IMR-90 (cell line): ENCODE measurements at regions not wholly inside any gene's neighbourhood (a gene's known extent, or its start where the extent isn't known, plus 50 kb on each side); places are given as distances from the start of the nearest gene placed in this dataset.

ENCODE experiments used
- ATAC-seq: fragments of 200-7000 bp; cut with Tn5 transposase; 2 replicates; pipeline ENCODE4 v1.9.1; 2020; ENCODE audit warnings: low read depth, mild to moderate bottlenecking, moderate library complexity
- BruUV-seq: library from RNA; stranded (reverse); fragments of 400-500 nt; replicated peaks from 2 replicates; lab custom pipeline; 2021; lab: Mats Ljungman, UMichigan
- CTCF ChIA-PET: fragments of 300-600 bp; formaldehyde crosslinking; extraction: SDS; loops from one replicate; lab custom pipeline; 2021; ENCODE audit warnings: antibody characterized with exemption; lab: Yijun Ruan, JAX
- POLR2A ChIA-PET: fragments of 300-600 bp; sonication (Branson Sonifier 250); formaldehyde crosslinking; loops from one replicate; lab custom pipeline; 2022; ENCODE audit warnings: antibody characterized with exemption; ENCODE audit not compliant: unreplicated experiment; lab: Charles Lee
- DNase-seq: peaks from one replicate; pipeline ENCODE4 v3.0.0; 2013
- H2AFZ ChIP-seq: replicated peaks from 2 replicates; pipeline ENCODE3; 2013; ENCODE audit warnings: low read length, mild to moderate bottlenecking; ENCODE audit not compliant: poor library complexity
- H2AK5ac ChIP-seq: 2 replicates; pipeline ENCODE4 v1.6.1; 2013; ENCODE audit warnings: low read depth, low read length, inconsistent platforms
- H2AK9ac ChIP-seq: replicated peaks from 2 replicates; pipeline ENCODE3; 2013; ENCODE audit warnings: mild to moderate bottlenecking, low read depth, low read length, moderate library complexity; ENCODE audit not compliant: poor library complexity
- H2BK120ac ChIP-seq: 2 replicates; pipeline ENCODE4 v1.6.1; 2013; ENCODE audit warnings: low read depth, low read length, inconsistent platforms
- H2BK15ac ChIP-seq: 3 replicates; pipeline ENCODE4 v1.6.1; 2013; ENCODE audit warnings: low read depth, low read length, inconsistent platforms
- H2BK20ac ChIP-seq: 2 replicates; pipeline ENCODE4 v1.6.1; 2013; ENCODE audit warnings: low read depth, mild to moderate bottlenecking, inconsistent platforms, low read length, moderate library complexity
- H2BK5ac ChIP-seq: 2 replicates; pipeline ENCODE4 v1.6.1; 2013; ENCODE audit warnings: mild to moderate bottlenecking, low read depth, low read length, inconsistent platforms; ENCODE audit not compliant: poor library complexity, severe bottlenecking
- H3K14ac ChIP-seq: replicated peaks from 2 replicates; pipeline ENCODE4 v1.6.1; 2013; ENCODE audit warnings: low read depth, low read length, inconsistent platforms
- H3K18ac ChIP-seq: 2 replicates; pipeline ENCODE4 v1.6.1; 2013; ENCODE audit warnings: low read depth, low read length, control low read depth
- H3K23ac ChIP-seq: 2 replicates; pipeline ENCODE4 v1.6.1; 2013; ENCODE audit warnings: low read depth, low read length, inconsistent platforms
- H3K27ac ChIP-seq: 2 replicates; pipeline ENCODE4 v1.5.1; 2013; ENCODE audit warnings: mild to moderate bottlenecking, control low read depth, low read length; ENCODE audit not compliant: insufficient read depth
- H3K27me3 ChIP-seq: 2 replicates; pipeline ENCODE4 v1.6.1; 2013; ENCODE audit warnings: low read length; ENCODE audit not compliant: control insufficient read depth, insufficient read depth
- H3K36me3 ChIP-seq: 2 replicates; pipeline ENCODE4 v1.6.1; 2013; ENCODE audit warnings: low read length, mixed read lengths; ENCODE audit not compliant: control insufficient read depth, insufficient read depth
- H3K4ac ChIP-seq: 2 replicates; pipeline ENCODE4 v1.6.1; 2013; ENCODE audit warnings: low read depth, low read length, inconsistent platforms
- H3K4me1 ChIP-seq: 2 replicates; pipeline ENCODE4 v1.6.1; 2013; ENCODE audit warnings: low read length, mixed read lengths; ENCODE audit not compliant: control insufficient read depth, insufficient read depth
- H3K4me2 ChIP-seq: 2 replicates; pipeline ENCODE4 v1.6.1; 2013; ENCODE audit warnings: low read depth, mild to moderate bottlenecking, control low read depth, low read length, moderate library complexity
- H3K4me3 ChIP-seq: 2 replicates; pipeline ENCODE4 v1.5.1; 2013; ENCODE audit warnings: low read depth, mild to moderate bottlenecking, control low read depth, low read length, moderate library complexity; ENCODE audit not compliant: insufficient read depth
- H3K56ac ChIP-seq: 2 replicates; pipeline ENCODE4 v1.6.1; 2013; ENCODE audit warnings: low read length, inconsistent platforms; ENCODE audit not compliant: insufficient read depth; ENCODE audit errors: extremely low read depth
- H3K79me1 ChIP-seq, 2 experiments: 2 replicates each; pipeline ENCODE4 v1.6.1; 2013; ENCODE audit warnings: low read length in 2 of 2, inconsistent platforms in 1 of 2, low read depth in 1 of 2
- H3K9ac ChIP-seq: 2 replicates; pipeline ENCODE4 v1.6.1; 2013; ENCODE audit warnings: low read depth, low read length, control low read depth
- H3K9me1 ChIP-seq: 2 replicates; pipeline ENCODE4 v1.6.1; 2013; ENCODE audit warnings: low read length, inconsistent platforms; ENCODE audit not compliant: insufficient read depth
- H3K9me3 ChIP-seq: 2 replicates; pipeline ENCODE4 v1.6.1; 2013; ENCODE audit warnings: low read length; ENCODE audit not compliant: control insufficient read depth, insufficient read depth
- H4K20me1 ChIP-seq: 2 replicates; pipeline ENCODE4 v1.6.1; 2013; ENCODE audit warnings: low read length, inconsistent platforms; ENCODE audit not compliant: insufficient read depth
- H4K5ac ChIP-seq: 2 replicates; pipeline ENCODE4 v1.6.1; 2013; ENCODE audit warnings: mild to moderate bottlenecking, low read depth, low read length, control low read depth
- H4K8ac ChIP-seq, 2 experiments: 2 replicates each; pipeline ENCODE4 v1.6.1; 2013; ENCODE audit warnings: low read depth in 2 of 2, low read length in 2 of 2, control low read depth in 1 of 2, inconsistent platforms in 1 of 2
- H4K91ac ChIP-seq: 2 replicates; pipeline ENCODE4 v1.6.1; 2013; ENCODE audit warnings: low read depth, low read length, inconsistent platforms; ENCODE audit not compliant: insufficient read depth
- MAZ ChIP-seq: IDR thresholded peaks from 2 replicates; pipeline ENCODE4 v1.6.1; 2012; ENCODE audit warnings: low read depth, mild to moderate bottlenecking, low read length, improper control_type of control experiment, moderate library complexity, borderline replicate concordance
- WGBS, 2 experiments: methylation state at CpG; one replicate each; pipeline versions ENCODE4 v1.1.5 to v1.1.7; 2013; ENCODE audit warnings: missing lambda C conversion rate in 2 of 2; ENCODE audit not compliant: insufficient read length in 1 of 2; ENCODE audit errors: extremely low coverage in 2 of 2; 5-methylcytosine and 5-hydroxymethylcytosine counted together
- dilution Hi-C: fragments of 300-500 bp; cut with HindIII; formaldehyde crosslinking; loops from one replicate; pipeline ENCODE4 v1.14.3; 2018; ENCODE audit warnings: low sequenced_read_pairs; ENCODE audit not compliant: unreplicated experiment
- in situ Hi-C: fragments of 300-500 bp; cut with MboI; formaldehyde crosslinking; loops from 3 replicates; pipeline ENCODE4 v1.14.3; 2019; ENCODE audit warnings: low sequenced_read_pairs, inconsistent platforms, mixed read lengths
- intact Hi-C: fragments of 100-400 bp; cut with micrococcal nuclease; formaldehyde crosslinking; loops from 2 replicates; pipeline ENCODE4 v1.10.0; 2022

GRCh38 chr20:20869161-20869775, 156.8 kb upstream of the RALGAPA2 start:
- Histone ChIP-seq H3K4me3 (no peak overlapping the region), H3K9me3 (no peaks in the 10 kb centered on the region), H2BK20ac (no peak overlapping the region), H4K91ac (no peak overlapping the region), H3K23ac (no peak overlapping the region), H3K4me2 (no peak overlapping the region), H3K36me3 (no peaks in the 10 kb centered on the region), H3K27ac (no peak overlapping the region), H2BK15ac (no peak overlapping the region), H3K9me1 (no peaks in the 10 kb centered on the region), H4K5ac (no peak overlapping the region), H3K4ac (no peak overlapping the region), H3K4me1 (no peaks in the 10 kb centered on the region), H3K14ac (no peak overlapping the region), H3K79me1 (no peaks in the 10 kb centered on the region), H4K8ac (no peak overlapping the region), H2BK5ac (no peak overlapping the region), H3K56ac (no peak overlapping the region), H4K20me1 (no peaks in the 10 kb centered on the region), H2AK9ac (no peak overlapping the region), H3K27me3 (no peaks in the 10 kb centered on the region), H3K18ac (no peak overlapping the region), H2BK120ac (no peak overlapping the region), H3K9ac (no peak overlapping the region), H2AK5ac (no peak overlapping the region), H2AFZ (no peak overlapping the region)
- ATAC-seq (no peak), DNase-seq (no peak)
- no peak for TF ChIP-seq MAZ
- ChIA-PET POLR2A (no interaction called here), CTCF (no interaction called here)
- intact Hi-C loops (loop anchor here (10.0 kb wide), 1 partner anchor 256 kb away; the partner anchor contains the start of gene KIZ), dilution Hi-C loops (no loop called here), in situ Hi-C loops (loop anchor here (25.0 kb wide), 1 partner anchor 368 kb away; no protein-coding TSS in a partner anchor)
- no TSS peak for BruUV-seq
- WGBS, 2 experiments, result 72% methylated on average over 2 of the region's 5 CpGs; no CpG with 5 or more reads in 1 of the 2 experiments
